ENCODE measurements at regions not wholly inside any gene's neighbourhood (a gene's known extent, or its start where the extent isn't known, plus 50 kb on each side); places are given as distances from the start of the nearest gene placed in this dataset.

DNA sequence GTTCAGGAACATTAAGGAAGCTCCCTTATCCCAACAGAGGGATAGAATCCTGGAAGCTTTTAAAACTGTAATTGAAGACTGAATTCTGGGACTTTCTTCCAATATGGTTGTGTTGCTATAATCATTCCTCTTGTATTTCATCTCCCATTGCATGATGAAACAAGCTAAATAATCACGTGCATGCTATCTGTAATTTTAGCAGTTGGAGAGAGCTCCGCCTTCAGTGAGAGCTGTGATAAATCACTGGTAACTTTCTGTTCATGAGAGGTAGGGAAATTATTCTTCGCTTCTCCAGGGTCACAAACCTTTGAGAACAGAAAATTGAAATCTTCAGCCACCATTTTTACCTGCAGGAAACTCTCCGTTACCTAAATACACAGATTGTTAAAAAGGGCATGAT, 530.2 kb downstream of the HTR7 start:
- H3K27me3 ChIP-seq (ENCODE audit: insufficient read depth in 3 of 3, low read length in 2 of 3) = no peaks in the 10 kb centered on the region
- ATAC-seq (no peak), DNase-seq (no peak)
- H3K9me3 ChIP-seq = no peaks in the 10 kb centered on the region
- no peak overlapping the region for H3K27ac ChIP-seq
- WGBS, 3 donors = 58 to 83% (median 77%) methylated on average over 4 of the region's 4 CpGs
- no peak for TF ChIP-seq CTCF (IDR thresholded peaks at IDR 0.05)
- intact Hi-C loops (cut with DNase I) = no loop called here
- H3K4me3 ChIP-seq = no peak overlapping the region
- H3K4me1 ChIP-seq = no peaks in the 10 kb centered on the region
- H3K36me3 ChIP-seq (ENCODE audit: insufficient read depth in 1 of 2, low read depth in 1 of 2) = no peaks in the 10 kb centered on the region

GRCh38 chr10:90328459-90328858, 529.4 kb downstream of the HTR7 start:
- intact Hi-C loops (cut with DNase I) = no loop called here
- TF ChIP-seq CTCF (IDR thresholded peaks at IDR 0.05) = no peak
- H3K27ac ChIP-seq = no peak overlapping the region
- DNase-seq (no peak), ATAC-seq (no peak)
- H3K36me3 ChIP-seq (ENCODE audit: insufficient read depth in 1 of 2, low read depth in 1 of 2) = no peaks in the 10 kb centered on the region
- H3K9me3 ChIP-seq = no peaks in the 10 kb centered on the region
- 62 to 74% (median 68%) methylated on average over 1 of the region's 1 CpG for WGBS, 3 donors
- no peaks in the 10 kb centered on the region for H3K27me3 ChIP-seq (ENCODE audit: insufficient read depth in 3 of 3, low read length in 2 of 3)
- H3K4me3 ChIP-seq = no peak overlapping the region
- no peaks in the 10 kb centered on the region for H3K4me1 ChIP-seq

- H3K9me3 ChIP-seq = no peaks in the 10 kb centered on the region
Observed at GRCh38 chr10:90328896-90329295, 528.9 kb downstream of the HTR7 start.

DNA sequence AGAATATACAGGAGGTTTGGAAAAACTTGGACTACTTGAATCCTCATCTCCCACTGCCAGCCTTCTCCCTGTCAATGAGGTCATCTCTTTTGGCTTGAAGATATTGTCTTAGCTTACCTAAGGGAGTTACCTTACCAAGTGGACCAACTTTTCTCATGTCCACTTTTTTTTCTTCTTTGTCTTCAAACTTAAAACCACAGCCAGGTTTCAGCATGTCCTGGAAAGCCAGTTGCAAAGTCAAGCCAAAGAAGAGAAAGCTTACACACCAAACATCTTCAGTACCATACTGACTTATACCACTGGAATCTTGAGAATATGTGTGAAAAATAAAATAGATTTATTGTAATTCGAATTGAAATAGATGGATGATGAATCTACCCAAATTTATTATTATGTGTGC, 520.5 kb downstream of the HTR7 start:
- Histone ChIP-seq H3K36me3 (ENCODE audit: insufficient read depth in 1 of 2, low read depth in 1 of 2) (no peaks in the 10 kb centered on the region), H3K9me3 (no peaks in the 10 kb centered on the region), H3K27ac (no peak overlapping the region), H3K27me3 (ENCODE audit: insufficient read depth in 3 of 3, low read length in 2 of 3) (no peaks in the 10 kb centered on the region), H3K4me3 (no peak overlapping the region), H3K4me1 (no peaks in the 10 kb centered on the region)
- intact Hi-C loops (cut with DNase I) = no loop called here
- WGBS, 3 donors = 57 to 68% (median 63%) methylated on average over 1 of the region's 1 CpG
- DNase-seq (no peak), ATAC-seq (no peak)
- TF ChIP-seq CTCF (IDR thresholded peaks at IDR 0.05) = no peak

More at GRCh38 chr10:90328896-90329295, 528.9 kb downstream of the HTR7 start:
- Histone ChIP-seq H3K4me3 (no peak overlapping the region), H3K27me3 (ENCODE audit: insufficient read depth in 3 of 3, low read length in 2 of 3) (no peaks in the 10 kb centered on the region), H3K27ac (no peak overlapping the region), H3K36me3 (ENCODE audit: insufficient read depth in 1 of 2, low read depth in 1 of 2) (no peaks in the 10 kb centered on the region), H3K4me1 (no peaks in the 10 kb centered on the region)
- intact Hi-C loops (cut with DNase I) = no loop called here
- 92 to 94% (median 92%) methylated on average over 1 of the region's 1 CpG for WGBS, 3 donors
- no peak for TF ChIP-seq CTCF (IDR thresholded peaks at IDR 0.05)
- ATAC-seq (no peak), DNase-seq (no peak)

- DNase-seq (no peak), ATAC-seq (no peak)
- Histone ChIP-seq H3K27me3 (ENCODE audit: insufficient read depth in 3 of 3, low read length in 2 of 3) (no peaks in the 10 kb centered on the region), H3K36me3 (ENCODE audit: insufficient read depth in 1 of 2, low read depth in 1 of 2) (no peaks in the 10 kb centered on the region), H3K4me1 (no peaks in the 10 kb centered on the region), H3K27ac (no peak overlapping the region), H3K4me3 (no peak overlapping the region), H3K9me3 (no peaks in the 10 kb centered on the region)
- no peak for TF ChIP-seq CTCF (IDR thresholded peaks at IDR 0.05)
- intact Hi-C loops (cut with DNase I) = no loop called here
Observed at GRCh38 chr10:90342480-90342879, 515.4 kb downstream of the HTR7 start.
